ENCODE measurements at regions not wholly inside any gene's neighbourhood (a gene's known extent, or its start where the extent isn't known, plus 50 kb on each side); places are given as distances from the start of the nearest gene placed in this dataset.

DNA sequence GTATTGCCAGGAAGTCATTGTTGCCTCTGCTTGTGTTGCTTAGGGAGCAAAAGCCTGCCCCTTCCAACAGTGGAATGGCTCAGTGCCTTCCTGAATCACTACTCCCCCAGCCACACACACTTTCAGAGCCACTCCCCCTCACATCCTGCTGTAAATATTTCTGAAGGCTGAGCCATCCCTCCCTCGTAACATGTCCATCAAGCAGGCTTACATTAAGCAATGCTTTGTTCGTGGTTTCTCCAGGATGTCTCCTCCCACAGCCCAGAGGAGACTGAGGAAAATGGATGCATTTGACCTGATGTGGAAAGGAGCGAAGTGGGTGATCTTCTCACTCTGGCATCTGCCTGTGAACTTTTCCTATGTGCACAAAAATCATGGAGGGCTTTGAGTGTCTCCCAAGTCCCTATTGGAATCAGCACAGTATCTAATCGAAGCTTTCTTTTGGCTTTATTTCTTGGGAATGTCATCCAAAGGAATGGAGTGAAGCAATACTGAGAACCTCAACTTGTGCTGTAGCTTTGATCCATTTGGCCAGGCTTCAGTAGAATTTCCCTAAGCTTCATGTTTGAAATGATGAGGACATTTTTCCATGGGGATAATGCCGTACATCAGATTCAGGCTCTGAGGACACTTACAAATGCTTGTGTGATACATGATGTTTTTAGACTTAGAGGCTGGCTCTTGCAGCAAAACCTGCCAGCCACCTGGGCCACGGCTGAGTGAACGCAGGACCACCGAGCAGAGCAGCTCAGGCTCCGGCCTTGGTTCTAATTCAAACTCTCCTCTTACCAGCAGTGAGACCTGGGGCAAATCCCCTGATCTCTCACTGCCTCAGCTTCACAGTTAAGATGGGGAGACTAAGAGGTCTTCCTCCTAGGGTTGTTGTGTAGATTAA is 389.1 kb downstream of the ENC1 start:
- ATAC-seq (ENCODE audit: low read depth): no peak
- intact Hi-C loops (cut with micrococcal nuclease): no loop called here
- DNase-seq: no peak
- ChIA-PET CTCF (no interaction called here), POLR2A (no interaction called here)
- H3K27me3 Mint-ChIP-seq: no peaks in the 10 kb centered on the region
- H3K27ac Mint-ChIP-seq: no peak overlapping the region
- no peaks in the 10 kb centered on the region for H3K4me1 Mint-ChIP-seq
- no peak overlapping the region for H3K4me3 Mint-ChIP-seq
- no peaks in the 10 kb centered on the region for H3K36me3 Mint-ChIP-seq (ENCODE audit: low read depth)
- TF ChIP-seq, protein P1, sequence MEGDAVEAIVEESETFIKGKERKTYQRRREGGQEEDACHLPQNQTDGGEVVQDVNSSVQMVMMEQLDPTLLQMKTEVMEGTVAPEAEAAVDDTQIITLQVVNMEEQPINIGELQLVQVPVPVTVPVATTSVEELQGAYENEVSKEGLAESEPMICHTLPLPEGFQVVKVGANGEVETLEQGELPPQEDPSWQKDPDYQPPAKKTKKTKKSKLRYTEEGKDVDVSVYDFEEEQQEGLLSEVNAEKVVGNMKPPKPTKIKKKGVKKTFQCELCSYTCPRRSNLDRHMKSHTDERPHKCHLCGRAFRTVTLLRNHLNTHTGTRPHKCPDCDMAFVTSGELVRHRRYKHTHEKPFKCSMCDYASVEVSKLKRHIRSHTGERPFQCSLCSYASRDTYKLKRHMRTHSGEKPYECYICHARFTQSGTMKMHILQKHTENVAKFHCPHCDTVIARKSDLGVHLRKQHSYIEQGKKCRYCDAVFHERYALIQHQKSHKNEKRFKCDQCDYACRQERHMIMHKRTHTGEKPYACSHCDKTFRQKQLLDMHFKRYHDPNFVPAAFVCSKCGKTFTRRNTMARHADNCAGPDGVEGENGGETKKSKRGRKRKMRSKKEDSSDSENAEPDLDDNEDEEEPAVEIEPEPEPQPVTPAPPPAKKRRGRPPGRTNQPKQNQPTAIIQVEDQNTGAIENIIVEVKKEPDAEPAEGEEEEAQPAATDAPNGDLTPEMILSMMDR (IDR thresholded peaks at IDR 0.05): no peak
- H3K9me3 Mint-ChIP-seq: no peaks in the 10 kb centered on the region

DNA sequence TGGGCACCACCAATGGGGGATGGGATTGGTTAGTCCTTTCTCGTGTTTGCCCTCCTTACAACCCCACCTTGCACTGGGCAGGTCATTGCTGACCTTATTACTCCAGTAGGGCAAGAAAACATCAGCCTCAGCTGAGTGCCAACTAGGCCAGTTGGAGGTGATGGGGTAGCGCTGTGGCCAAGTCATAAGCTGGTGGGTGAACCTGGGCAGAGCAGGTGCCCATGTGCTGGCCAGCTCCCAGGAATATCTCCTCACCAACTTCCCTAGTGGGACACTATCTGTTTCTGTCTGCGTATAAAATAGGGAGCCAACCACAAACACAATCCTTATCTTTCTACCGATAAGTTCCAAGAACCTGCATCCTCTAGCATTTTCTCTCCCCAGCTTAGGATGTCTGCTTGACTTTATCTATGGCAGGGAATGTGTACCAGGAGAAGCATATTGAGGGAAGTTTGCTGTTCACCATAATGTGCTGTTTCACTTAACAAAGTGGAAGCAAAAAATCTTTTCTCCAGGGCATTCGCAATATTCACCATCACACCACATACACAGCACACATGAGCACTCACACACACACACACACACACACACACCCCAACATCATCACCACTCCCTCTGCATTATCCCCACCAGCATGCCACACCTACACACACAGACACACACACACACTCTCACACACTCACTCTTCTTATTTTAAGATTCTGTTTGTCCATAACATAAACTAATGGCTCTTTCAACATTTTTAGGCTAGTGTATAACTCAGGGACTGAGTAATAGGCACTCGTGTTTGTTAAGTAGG is 390.0 kb downstream of the ENC1 start:
- no peaks in the 10 kb centered on the region for H3K36me3 Mint-ChIP-seq (ENCODE audit: low read depth)
- H3K27ac Mint-ChIP-seq: no peak overlapping the region

DNA sequence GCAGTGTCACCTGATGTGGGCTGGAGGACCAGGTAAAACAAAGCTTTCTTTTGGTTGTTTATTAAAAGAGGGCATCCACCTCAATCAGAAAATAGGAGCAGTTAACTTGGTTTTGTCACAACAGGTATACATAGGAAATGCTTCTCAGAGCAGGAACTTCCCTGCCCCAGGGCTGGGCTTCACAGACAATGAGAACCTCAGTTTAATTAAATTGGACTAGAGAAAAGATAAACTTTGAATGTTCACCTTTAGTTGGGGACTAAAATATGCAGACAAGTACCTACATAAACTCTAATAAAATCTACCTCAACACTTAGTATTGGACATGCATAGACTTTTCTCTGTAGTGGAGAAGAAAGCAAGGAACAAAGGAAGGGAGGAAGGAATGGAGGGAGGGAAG is 392.0 kb downstream of the ENC1 start:
- no peak overlapping the region for H3K4me3 Mint-ChIP-seq
- H3K36me3 Mint-ChIP-seq (ENCODE audit: low read depth): no peaks in the 10 kb centered on the region
- TF ChIP-seq, protein P1 (IDR thresholded peaks at IDR 0.05): no peak
- no peak for ATAC-seq (ENCODE audit: low read depth)
- intact Hi-C loops (cut with micrococcal nuclease): no loop called here
- no peaks in the 10 kb centered on the region for H3K9me3 Mint-ChIP-seq
- no peak overlapping the region for H3K27ac Mint-ChIP-seq
- H3K4me1 Mint-ChIP-seq: no peaks in the 10 kb centered on the region
- no peak for DNase-seq
- H3K27me3 Mint-ChIP-seq: no peaks in the 10 kb centered on the region
- CTCF ChIA-PET: no interaction called here
- POLR2A ChIA-PET: no interaction called here

More for the DNA sequence above, 390.0 kb downstream of the ENC1 start:
- no peaks in the 10 kb centered on the region for H3K4me1 Mint-ChIP-seq
- ATAC-seq (ENCODE audit: low read depth): no peak
- no peak for DNase-seq
- no peak overlapping the region for H3K4me3 Mint-ChIP-seq
- POLR2A ChIA-PET: no interaction called here
- TF ChIP-seq, protein P1 (IDR thresholded peaks at IDR 0.05): no peak
- intact Hi-C loops (cut with micrococcal nuclease): no loop called here
- CTCF ChIA-PET: no interaction called here
- H3K27me3 Mint-ChIP-seq: no peaks in the 10 kb centered on the region
- H3K9me3 Mint-ChIP-seq: no peaks in the 10 kb centered on the region

DNA sequence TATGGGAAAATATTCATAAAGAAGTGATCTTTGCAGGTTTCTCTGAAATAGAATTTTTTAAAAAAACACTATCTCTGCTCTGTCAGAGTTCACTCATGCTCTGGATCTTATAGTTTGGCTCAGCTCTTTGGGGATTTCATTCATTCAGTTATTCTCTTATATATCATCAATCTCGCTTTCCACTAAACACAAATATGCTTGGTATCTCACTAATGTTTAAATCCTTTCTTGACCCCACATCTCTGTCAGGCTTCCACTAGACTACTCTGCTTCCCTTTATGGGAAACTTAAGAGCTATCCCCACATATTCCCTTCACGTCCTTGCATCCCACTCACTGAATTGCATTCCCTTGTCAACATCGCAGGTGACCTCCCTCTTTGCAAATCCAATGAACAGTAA is 396.1 kb downstream of the ENC1 start:
- ATAC-seq (ENCODE audit: low read depth) (no peak), DNase-seq (no peak)
- POLR2A ChIA-PET: no interaction called here
- Mint-ChIP-seq H3K27ac (no peak overlapping the region), H3K9me3 (no peaks in the 10 kb centered on the region), H3K4me1 (no peaks in the 10 kb centered on the region), H3K27me3 (no peaks in the 10 kb centered on the region), H3K36me3 (ENCODE audit: low read depth) (no peaks in the 10 kb centered on the region), H3K4me3 (no peak overlapping the region)
- intact Hi-C loops (cut with micrococcal nuclease): no loop called here
- CTCF ChIA-PET: no interaction called here
- TF ChIP-seq, protein P1 (IDR thresholded peaks at IDR 0.05): no peak

DNA sequence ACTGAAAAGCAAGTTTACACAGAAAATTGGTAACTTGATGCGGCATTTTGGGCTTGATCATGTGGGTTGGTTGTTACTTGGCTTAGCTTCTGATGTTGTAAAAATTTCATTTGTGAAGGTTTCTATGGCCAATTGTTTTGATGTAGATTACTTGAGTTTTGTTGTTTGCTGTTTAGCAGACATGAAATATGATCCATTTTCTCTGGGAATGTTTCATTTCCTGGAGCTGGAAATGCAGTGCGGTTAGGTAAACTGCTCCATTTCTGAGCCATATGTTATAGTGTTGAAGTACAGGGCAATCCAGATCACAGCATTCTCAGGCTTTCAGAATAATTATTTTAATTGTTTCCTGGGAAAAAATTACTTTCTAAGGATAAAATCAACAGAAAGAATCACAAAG is 396.9 kb downstream of the ENC1 start:
- DNase-seq (no peak), ATAC-seq (ENCODE audit: low read depth) (no peak)
- TF ChIP-seq, protein P1 (IDR thresholded peaks at IDR 0.05): no peak
- Mint-ChIP-seq H3K9me3 (no peaks in the 10 kb centered on the region), H3K27me3 (no peaks in the 10 kb centered on the region), H3K4me3 (no peak overlapping the region), H3K36me3 (ENCODE audit: low read depth) (no peaks in the 10 kb centered on the region), H3K27ac (no peak overlapping the region), H3K4me1 (no peaks in the 10 kb centered on the region)
- ChIA-PET POLR2A (no interaction called here), CTCF (no interaction called here)
- intact Hi-C loops (cut with micrococcal nuclease): no loop called here

All from activated B cell treated with CpG ODN at 0.5 μM for 24 hours (primary cell).